Neural cell (in vitro differentiated cells): ENCODE measurements at regions not wholly inside any gene's neighbourhood (a gene's known extent, or its start where the extent isn't known, plus 50 kb on each side); places are given as distances from the start of the nearest gene placed in this dataset.

ENCODE experiments used
- CTCF ChIP-seq: fragments of 450-650 bp; IDR thresholded peaks from 2 replicates; pipeline ENCODE4 v1.5.1; 2014; ENCODE audit warnings: antibody characterized with exemption, mild to moderate bottlenecking, moderate library complexity; ENCODE audit not compliant: poor library complexity, severe bottlenecking
- POLR2AphosphoS5 ChIP-seq: IDR thresholded peaks from 2 replicates; pipeline ENCODE4 v1.6.1; 2012

GRCh38 chr5:73312146-73312871 lies 136.3 kb downstream of the FOXD1 start:
- no peak for TF ChIP-seq POLR2AphosphoS5
- no peak for TF ChIP-seq CTCF
